ENCODE measurements at regions not wholly inside any gene's neighbourhood (a gene's known extent, or its start where the extent isn't known, plus 50 kb on each side); places are given as distances from the start of the nearest gene placed in this dataset.

DNA sequence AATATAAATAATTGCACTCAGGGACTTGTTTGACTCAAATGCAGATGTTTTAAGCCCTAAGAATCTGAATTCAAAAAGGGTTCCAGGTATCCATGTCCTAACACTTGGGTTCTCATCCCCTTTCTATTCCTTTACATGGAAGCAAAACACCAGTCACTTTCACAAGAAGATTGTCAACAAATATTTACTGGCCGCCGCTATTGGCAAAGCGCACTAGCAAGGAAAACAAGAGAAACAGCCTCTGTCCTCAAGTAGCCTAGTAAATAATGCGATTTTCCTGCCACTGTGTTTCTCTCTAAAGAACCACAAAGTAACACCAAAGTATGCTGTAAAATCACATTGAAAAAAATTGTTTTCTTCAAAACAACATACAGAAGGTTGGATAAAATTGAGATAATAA is 66.7 kb upstream of the EZH2 start:
- no peak for DNase-seq

DNA sequence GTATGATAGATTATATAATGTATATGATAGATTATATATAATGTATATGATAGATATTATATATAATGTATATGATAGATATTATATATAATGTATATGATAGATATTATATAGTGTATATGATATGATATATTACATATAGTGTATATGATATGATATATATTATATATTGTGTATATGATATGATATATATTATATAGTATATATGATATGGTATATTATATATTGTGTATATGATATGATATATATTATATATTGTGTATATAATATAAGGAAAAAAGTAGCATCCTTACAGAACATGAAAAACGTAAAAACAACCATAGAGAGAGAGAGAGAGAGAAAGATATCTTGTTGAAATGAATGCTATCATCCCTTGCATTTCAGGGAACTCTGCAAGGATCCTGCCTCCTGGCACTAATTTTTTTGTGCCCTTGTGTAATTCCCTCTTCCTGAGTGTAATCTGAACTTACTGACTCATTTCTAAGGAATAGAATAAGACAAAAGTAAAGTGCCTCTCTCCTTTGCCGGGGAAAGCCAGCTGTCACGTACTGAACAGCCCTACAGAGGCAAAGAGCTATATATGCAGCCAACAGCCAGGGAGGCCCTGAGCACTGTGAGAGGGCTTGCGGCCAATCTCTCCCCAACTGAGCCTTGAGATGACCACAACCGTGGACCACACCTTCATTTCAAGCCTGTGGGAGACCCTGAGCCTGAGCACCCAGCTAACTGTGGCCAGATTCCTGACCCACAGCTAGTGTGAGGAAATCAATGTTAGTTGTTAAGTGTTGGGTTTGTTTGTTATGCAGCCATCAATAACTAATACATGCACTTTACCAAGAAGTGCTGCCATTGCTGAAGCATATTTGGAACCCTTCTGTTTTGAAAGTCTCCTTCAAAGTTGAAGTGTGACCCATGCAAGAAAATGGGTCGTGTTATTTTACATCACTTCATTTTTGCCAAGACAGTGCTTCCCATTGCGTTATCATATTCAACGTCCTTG is 61.1 kb upstream of the EZH2 start:
- no peak for DNase-seq

DNA sequence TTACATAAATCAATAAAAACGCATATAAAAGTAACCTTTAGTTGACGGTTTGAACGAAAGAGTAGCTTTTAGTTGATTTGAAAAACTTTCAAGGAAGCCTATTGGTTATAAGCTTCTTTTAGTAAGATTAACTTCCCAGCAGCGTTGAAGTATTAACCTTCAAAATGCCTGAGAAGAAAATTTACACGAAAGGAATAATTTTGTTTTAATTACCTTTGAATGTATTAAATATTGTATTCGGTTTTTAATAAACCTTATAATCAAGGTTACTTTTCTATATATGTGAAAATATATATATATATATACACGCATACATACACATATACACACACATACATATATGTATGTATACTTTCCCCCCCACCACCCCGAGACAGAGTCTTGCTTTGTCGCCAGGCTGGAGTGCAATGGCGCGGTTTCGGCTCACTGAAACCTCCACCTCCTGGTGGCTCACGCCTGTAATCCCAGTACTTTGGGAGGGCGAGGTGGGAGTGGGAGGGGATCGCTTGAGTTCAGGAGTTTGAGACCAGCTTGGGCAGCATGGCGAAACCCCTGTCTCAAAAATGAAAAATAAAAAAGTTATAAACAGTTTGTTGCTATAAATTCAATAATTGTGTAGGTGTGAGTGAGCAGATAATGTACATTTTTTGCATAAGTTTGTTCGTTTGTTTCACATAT is 57.6 kb upstream of the EZH2 start:
- peak; percentile 97 for DNase-seq

DNA sequence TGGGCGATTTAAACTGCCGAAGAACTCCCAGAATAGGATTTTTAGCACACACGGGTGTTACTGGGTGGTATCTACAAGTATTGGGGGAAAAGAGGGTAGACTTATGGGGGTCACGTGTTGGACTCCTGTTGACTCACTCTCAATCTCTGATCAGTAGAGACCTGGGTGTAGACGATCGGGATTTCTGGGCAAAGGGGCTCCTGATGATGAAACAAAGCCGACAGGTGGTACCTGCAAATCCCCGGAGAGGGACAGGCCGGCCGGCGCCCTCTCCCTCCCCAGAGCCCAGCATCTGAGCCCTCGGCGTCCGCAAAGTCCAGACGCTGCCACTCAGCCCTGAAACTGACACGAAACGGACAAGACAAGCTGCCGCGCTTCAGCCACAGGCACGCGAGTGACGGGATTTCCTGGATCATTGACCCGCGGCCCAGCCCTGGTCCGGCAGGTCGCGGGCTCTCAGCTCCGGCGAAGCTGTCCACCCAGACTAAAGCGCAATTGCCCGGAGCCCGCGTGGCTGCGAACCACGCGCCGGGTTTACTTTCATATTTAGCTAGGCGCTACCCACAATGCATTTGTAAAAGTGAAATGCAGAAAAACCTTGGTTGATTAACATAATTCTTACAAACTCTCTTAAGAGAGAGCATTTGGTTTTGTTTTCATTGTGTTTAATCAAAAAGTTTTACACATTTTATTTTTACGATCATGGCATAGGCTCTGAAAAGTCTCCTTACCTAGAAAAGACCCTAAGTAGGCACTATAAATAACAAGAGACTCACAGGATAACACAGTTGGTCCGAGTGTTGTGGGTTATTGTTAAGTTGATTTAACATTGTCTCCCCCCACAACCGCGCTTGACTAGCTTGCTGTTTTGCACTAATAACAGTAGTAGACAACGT is 56.9 kb upstream of the EZH2 start:
- peak; percentile 93 for DNase-seq

GRCh38 chr7:148939128-148939755 is 55.2 kb upstream of the EZH2 start:
- DNase-seq, result peak; percentile 13

- DNase-seq, result no peak
Observed at GRCh38 chr7:148935451-148935850, 51.4 kb upstream of the EZH2 start.
